ENCODE measurements at regions not wholly inside any gene's neighbourhood (a gene's known extent, or its start where the extent isn't known, plus 50 kb on each side); places are given as distances from the start of the nearest gene placed in this dataset.

DNA sequence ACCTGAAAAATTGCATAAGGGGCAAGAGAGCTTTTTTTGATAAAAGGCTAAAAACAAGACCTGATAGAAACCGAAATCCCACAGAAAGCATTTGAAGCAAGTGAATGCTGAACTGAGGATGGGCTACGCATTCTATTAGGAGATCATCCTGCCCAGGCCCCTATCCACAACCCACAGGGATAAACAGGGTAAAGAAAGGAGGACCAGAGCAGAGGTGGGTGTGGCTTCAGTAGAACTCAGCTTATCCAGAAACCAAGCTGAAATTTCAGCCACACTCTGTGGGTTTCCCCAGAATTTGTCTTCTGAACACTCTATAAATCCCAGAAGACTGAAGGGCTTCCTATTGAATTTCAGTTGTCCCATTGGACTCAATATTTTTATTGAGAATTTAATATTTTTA, 195.1 kb downstream of the ETS1 start:
- no peak for TF ChIP-seq POLR2A (IDR thresholded peaks at IDR 0.05)
- TF ChIP-seq, protein P1, sequence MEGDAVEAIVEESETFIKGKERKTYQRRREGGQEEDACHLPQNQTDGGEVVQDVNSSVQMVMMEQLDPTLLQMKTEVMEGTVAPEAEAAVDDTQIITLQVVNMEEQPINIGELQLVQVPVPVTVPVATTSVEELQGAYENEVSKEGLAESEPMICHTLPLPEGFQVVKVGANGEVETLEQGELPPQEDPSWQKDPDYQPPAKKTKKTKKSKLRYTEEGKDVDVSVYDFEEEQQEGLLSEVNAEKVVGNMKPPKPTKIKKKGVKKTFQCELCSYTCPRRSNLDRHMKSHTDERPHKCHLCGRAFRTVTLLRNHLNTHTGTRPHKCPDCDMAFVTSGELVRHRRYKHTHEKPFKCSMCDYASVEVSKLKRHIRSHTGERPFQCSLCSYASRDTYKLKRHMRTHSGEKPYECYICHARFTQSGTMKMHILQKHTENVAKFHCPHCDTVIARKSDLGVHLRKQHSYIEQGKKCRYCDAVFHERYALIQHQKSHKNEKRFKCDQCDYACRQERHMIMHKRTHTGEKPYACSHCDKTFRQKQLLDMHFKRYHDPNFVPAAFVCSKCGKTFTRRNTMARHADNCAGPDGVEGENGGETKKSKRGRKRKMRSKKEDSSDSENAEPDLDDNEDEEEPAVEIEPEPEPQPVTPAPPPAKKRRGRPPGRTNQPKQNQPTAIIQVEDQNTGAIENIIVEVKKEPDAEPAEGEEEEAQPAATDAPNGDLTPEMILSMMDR (IDR thresholded peaks at IDR 0.05), result no peak

All from body of pancreas (tissue), 4 donors.